Retinal pigment epithelial cell (primary cell): ENCODE measurements at regions not wholly inside any gene's neighbourhood (a gene's known extent, or its start where the extent isn't known, plus 50 kb on each side); places are given as distances from the start of the nearest gene placed in this dataset.
"Not testable (repeated sequence)": the region's sequence is repeated elsewhere in the genome, so short reads cannot be mapped to it uniquely, and the experiment has no call there.

Experiments
- DNase-seq: peaks from one replicate; pipeline ENCODE4 v3.0.0-alpha.2; 2010; ENCODE audit warnings: low read depth
- H3K4me3 ChIP-seq: 2 replicates; pipeline ENCODE4 v1.5.1; 2011; ENCODE audit warnings: mild to moderate bottlenecking, low read length, control low read depth, moderate library complexity
- TF ChIP-seq, protein P1 (sequence below): conservative IDR thresholded peaks from 2 replicates; pipeline ENCODE4 v1.5.1; 2011; ENCODE audit warnings: low read depth, low read length, control low read depth, inconsistent platforms

GRCh38 chr14:55838529-55839052 is 258.6 kb downstream of the KTN1 start:
- TF ChIP-seq, protein P1, sequence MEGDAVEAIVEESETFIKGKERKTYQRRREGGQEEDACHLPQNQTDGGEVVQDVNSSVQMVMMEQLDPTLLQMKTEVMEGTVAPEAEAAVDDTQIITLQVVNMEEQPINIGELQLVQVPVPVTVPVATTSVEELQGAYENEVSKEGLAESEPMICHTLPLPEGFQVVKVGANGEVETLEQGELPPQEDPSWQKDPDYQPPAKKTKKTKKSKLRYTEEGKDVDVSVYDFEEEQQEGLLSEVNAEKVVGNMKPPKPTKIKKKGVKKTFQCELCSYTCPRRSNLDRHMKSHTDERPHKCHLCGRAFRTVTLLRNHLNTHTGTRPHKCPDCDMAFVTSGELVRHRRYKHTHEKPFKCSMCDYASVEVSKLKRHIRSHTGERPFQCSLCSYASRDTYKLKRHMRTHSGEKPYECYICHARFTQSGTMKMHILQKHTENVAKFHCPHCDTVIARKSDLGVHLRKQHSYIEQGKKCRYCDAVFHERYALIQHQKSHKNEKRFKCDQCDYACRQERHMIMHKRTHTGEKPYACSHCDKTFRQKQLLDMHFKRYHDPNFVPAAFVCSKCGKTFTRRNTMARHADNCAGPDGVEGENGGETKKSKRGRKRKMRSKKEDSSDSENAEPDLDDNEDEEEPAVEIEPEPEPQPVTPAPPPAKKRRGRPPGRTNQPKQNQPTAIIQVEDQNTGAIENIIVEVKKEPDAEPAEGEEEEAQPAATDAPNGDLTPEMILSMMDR = no peak
- H3K4me3 ChIP-seq = no peak overlapping the region
- DNase-seq = no peak

GRCh38 chr14:55839301-55839947 is 259.4 kb downstream of the KTN1 start:
- H3K4me3 ChIP-seq, DNase-seq: not testable (repeated sequence)

DNA sequence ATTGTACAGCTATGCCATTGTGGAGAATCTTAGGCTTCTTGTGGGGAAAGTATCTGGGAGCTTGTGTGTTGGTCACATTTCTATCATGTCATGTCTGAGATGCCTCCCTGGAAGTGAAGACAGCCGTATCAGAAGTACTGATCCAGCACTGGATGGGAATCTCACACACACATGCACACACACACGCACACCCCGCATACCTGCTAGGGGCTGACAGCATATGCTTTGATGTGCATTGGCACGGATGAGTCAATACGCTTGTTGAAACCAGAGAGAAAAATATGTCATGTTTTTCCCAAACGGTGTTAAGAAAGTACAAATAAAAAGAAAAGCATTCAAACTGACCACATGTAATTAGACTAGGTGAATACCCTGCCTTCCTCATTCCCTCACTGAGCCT is 260.8 kb downstream of the KTN1 start:
- no peak overlapping the region for H3K4me3 ChIP-seq
- DNase-seq = no peak
- TF ChIP-seq, protein P1 = no peak

DNA sequence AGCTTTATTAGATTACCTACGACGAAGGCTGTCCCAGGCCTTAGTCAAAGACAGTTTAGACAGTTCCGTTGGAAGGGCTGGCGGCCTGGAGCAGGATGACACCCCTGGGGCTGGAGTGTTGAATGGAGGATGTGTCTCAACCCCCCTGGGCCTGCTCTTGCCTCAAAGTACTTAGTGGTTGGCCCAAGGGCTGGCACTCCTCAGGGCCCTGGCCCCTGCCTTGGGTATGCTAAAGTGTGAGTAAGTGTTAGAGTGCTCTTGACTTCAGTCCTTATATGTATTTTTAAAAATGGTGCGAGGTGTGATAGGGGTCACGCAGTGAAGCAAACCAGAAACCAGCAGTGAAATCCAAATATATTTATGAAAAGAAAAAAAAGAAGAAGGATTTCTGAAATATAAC is 261.6 kb downstream of the KTN1 start:
- H3K4me3 ChIP-seq = no peak overlapping the region
- TF ChIP-seq, protein P1 = no peak
- DNase-seq = no peak

DNA sequence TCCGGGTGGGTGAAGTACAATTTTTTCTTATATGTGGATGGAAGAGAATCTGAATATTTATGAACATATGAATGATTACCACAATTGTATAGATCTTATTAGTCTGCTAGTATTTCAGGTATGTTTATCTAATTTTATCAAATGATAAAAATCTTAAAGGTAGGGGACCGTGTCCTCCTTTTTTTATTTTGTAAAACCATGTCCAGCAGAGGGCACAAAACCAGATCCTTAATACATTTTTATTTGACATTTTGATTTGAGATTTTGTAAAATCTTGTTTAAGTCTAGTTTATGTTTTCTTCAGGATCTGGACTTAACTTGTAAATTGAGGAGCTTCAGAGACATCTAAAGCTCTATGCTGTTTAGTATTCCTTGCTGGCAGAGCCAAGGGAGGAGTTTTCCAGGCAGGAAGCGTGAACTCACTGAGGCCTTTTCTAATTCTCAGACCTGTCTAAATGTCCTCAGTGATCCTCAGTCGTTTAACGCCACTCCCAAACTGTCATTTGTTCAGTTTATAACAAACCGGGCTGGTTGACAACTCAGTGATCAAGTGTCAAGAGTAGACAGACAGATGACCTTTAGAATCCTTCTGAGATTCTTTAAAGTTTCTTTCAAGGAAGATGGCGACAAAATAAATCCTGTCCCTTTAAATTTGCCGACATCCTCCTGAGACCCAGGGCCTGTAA is 263.9 kb downstream of the KTN1 start:
- TF ChIP-seq, protein P1 = peak; percentile 31
- H3K4me3 ChIP-seq = no peak overlapping the region
- no peak for DNase-seq

GRCh38 chr14:55845963-55846825 is 266.2 kb downstream of the KTN1 start:
- no peak for DNase-seq
- H3K4me3 ChIP-seq = no peak overlapping the region
- TF ChIP-seq, protein P1 = no peak

DNA sequence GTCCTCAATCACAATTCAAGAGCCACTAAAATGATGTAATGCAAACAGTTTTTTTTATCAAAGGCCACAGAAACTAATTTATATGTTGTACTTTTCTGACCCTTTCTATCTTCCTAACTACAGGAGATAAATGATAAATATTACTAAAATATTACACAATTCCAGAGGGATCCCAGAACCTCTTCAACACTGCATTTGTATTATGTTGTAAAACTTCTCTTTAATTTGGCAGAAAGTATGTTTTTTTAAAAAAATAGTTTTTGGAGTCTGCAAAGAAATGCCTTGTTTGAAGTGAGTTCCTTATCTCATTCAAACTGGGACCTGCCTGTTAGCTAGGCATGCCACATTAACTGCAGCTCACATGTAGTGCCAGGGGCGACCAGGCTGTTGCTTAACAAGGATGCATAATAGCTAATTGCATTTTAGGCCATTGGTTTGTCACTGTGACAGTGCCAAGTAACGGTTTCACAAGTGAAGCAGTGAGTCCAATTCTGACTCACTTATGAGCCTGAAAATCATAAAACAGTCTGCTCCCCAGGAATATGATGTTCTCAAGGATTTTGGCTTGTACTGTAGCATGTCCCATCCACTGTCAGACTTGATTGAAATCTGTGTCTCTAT is 266.9 kb downstream of the KTN1 start:
- TF ChIP-seq, protein P1 = no peak
- no peak overlapping the region for H3K4me3 ChIP-seq
- peak; percentile 27 for DNase-seq
